ENCODE measurements at regions not wholly inside any gene's neighbourhood (a gene's known extent, or its start where the extent isn't known, plus 50 kb on each side); places are given as distances from the start of the nearest gene placed in this dataset.

DNA sequence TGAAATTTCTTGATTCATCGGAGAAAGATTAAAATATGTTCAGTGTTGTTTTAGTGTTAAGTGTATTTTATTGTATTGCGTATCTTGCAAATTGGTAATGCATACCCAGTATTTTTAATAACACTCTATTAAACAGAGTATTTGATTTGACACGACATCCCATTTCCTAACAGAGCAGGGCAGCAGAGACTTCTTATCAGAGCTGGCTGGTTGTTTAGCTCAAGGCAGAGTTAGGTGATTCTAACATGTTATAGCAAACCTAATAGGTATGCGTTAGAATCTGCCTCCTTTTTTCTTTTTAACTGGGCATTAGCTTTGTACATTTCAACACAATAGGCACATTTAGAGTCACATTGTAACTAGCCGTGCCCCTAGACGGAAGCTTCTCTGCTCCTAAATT is 57.1 kb upstream of the CELF2 start:
- no peak overlapping the region for H3K4me3 ChIP-seq (ENCODE audit: insufficient read depth, low read depth, low read length)
- H3K79me1 ChIP-seq (ENCODE audit: low read depth in 1 of 2, low read length in 2 of 2): no peaks in the 10 kb centered on the region
- ATAC-seq (ENCODE audit: low read depth): no peak
- intact Hi-C loops (cut with micrococcal nuclease) (no loop called here), dilution Hi-C loops (cut with HindIII; ENCODE audit: low sequenced_read_pairs, unreplicated experiment) (no loop called here), in situ Hi-C loops (cut with MboI; ENCODE audit: low sequenced_read_pairs) (no loop called here)
- ChIA-PET CTCF (no interaction called here), POLR2A (ENCODE audit: unreplicated experiment) (no interaction called here)
- no peaks in the 10 kb centered on the region for H3K9me3 ChIP-seq (ENCODE audit: control insufficient read depth, insufficient read depth, low read length)
- no peak overlapping the region for H3K23ac ChIP-seq (ENCODE audit: low read depth, low read length)
- H3K4ac ChIP-seq (ENCODE audit: low read depth, low read length): no peak overlapping the region
- H3K27me3 ChIP-seq (ENCODE audit: control insufficient read depth, insufficient read depth, low read length): no peaks in the 10 kb centered on the region; the same call in 1 of the 2 replicates
- H3K36me3 ChIP-seq (ENCODE audit: control insufficient read depth, insufficient read depth, low read length): no peaks in the 10 kb centered on the region
- no peaks in the 10 kb centered on the region for H4K20me1 ChIP-seq (ENCODE audit: insufficient read depth, low read length)
- no peak overlapping the region for H2AK9ac ChIP-seq (replicated peaks; ENCODE audit: low read depth, low read length, poor library complexity)
- H2BK5ac ChIP-seq (ENCODE audit: low read depth, low read length, poor library complexity, severe bottlenecking): no peak overlapping the region
- no peak overlapping the region for H2BK120ac ChIP-seq (ENCODE audit: low read depth, low read length)
- H3K27ac ChIP-seq (ENCODE audit: insufficient read depth, low read length): no peak overlapping the region
- H3K4me1 ChIP-seq (ENCODE audit: control insufficient read depth, insufficient read depth, low read length): no peaks in the 10 kb centered on the region
- H4K8ac ChIP-seq (ENCODE audit: low read depth in 2 of 2, low read length in 2 of 2): no peak overlapping the region
- H2AK5ac ChIP-seq (ENCODE audit: low read depth, low read length): no peak overlapping the region
- H2BK15ac ChIP-seq (ENCODE audit: low read depth, low read length): no peak overlapping the region
- 100% methylated on average over 2 of the region's 6 CpGs; no CpG with 5 or more reads in 1 of the 2 experiments for WGBS, 2 experiments (ENCODE audit: extremely low coverage in 2 of 2, insufficient read length in 1 of 2)
- H3K4me2 ChIP-seq (ENCODE audit: low read depth, low read length): no peak overlapping the region
- TF ChIP-seq SMC3 (IDR thresholded peaks at IDR 0.05; ENCODE audit: low read depth, low read length): no peak
- TF ChIP-seq MAFK (IDR thresholded peaks at IDR 0.05; ENCODE audit: low read depth, low read length): no peak
- no peak overlapping the region for H3K14ac ChIP-seq (replicated peaks; ENCODE audit: low read depth, low read length)
- no peak overlapping the region for H2BK20ac ChIP-seq (ENCODE audit: low read depth, low read length)
- no peak overlapping the region for H4K91ac ChIP-seq (ENCODE audit: insufficient read depth, low read depth, low read length)
- H3K18ac ChIP-seq (ENCODE audit: low read depth, low read length): no peak overlapping the region
- no peak overlapping the region for H4K5ac ChIP-seq (ENCODE audit: low read depth, low read length)
- H3K56ac ChIP-seq (ENCODE audit: extremely low read depth, insufficient read depth, low read length): no peak overlapping the region
- no TSS peak for BruUV-seq (replicated peaks)
- H3K9ac ChIP-seq (ENCODE audit: low read depth, low read length): no peak overlapping the region
- no peaks in the 10 kb centered on the region for H3K9me1 ChIP-seq (ENCODE audit: insufficient read depth, low read length)
- H2AFZ ChIP-seq (replicated peaks; ENCODE audit: low read length, poor library complexity): no peak overlapping the region
- DNase-seq: no peak

Measured in IMR-90 (cell line).